DOHH2 (cell line): ENCODE measurements at regions not wholly inside any gene's neighbourhood (a gene's known extent, or its start where the extent isn't known, plus 50 kb on each side); places are given as distances from the start of the nearest gene placed in this dataset.

Experiments
- H3F3A ChIP-seq: fragments of 200-600 bp; sonication (generic), shearing (Covaris generic); 2 replicates; pipeline ENCODE4 v1.6.0; 2016; ENCODE audit warnings: antibody characterized with exemption, mild to moderate bottlenecking; ENCODE audit not compliant: control insufficient read depth, insufficient read depth
- H3K27ac ChIP-seq: fragments of 200-600 bp; sonication (generic); 2 replicates; pipeline ENCODE4 v1.5.1; 2014; ENCODE audit warnings: low read depth, mild to moderate bottlenecking, low read length, moderate library complexity
- H3K27me3 ChIP-seq: fragments of 200-600 bp; sonication (generic); 2 replicates; pipeline ENCODE4 v1.6.1; 2014; ENCODE audit warnings: mild to moderate bottlenecking, low read length, mixed read lengths; ENCODE audit not compliant: control insufficient read depth
- H3K36me3 ChIP-seq: fragments of 200-600 bp; sonication (generic); 2 replicates; pipeline ENCODE4 v1.6.1; 2014; ENCODE audit warnings: mild to moderate bottlenecking, low read length, moderate library complexity, mixed read lengths; ENCODE audit not compliant: control insufficient read depth
- H3K4me1 ChIP-seq: fragments of 200-600 bp; sonication (generic); 2 replicates; pipeline ENCODE4 v1.6.1; 2014; ENCODE audit warnings: mild to moderate bottlenecking, low read length, mixed read lengths; ENCODE audit not compliant: control insufficient read depth
- H3K4me2 ChIP-seq: fragments of 200-600 bp; sonication (generic); 2 replicates; pipeline ENCODE4 v1.6.0; 2014; ENCODE audit warnings: mild to moderate bottlenecking, low read length, moderate library complexity
- H3K4me3 ChIP-seq: fragments of 200-600 bp; sonication (generic); 2 replicates; pipeline ENCODE4 v1.5.1; 2014; ENCODE audit warnings: mild to moderate bottlenecking, low read length, mixed read lengths
- H3K79me2 ChIP-seq: fragments of 200-600 bp; sonication (generic); 2 replicates; pipeline ENCODE4 v1.6.1; 2014; ENCODE audit warnings: mild to moderate bottlenecking, low read length, mixed read lengths; ENCODE audit not compliant: control insufficient read depth
- H3K9me2 ChIP-seq: fragments of 200-600 bp; sonication (generic); replicated peaks from 2 replicates; pipeline ENCODE4 v1.6.1; 2014; ENCODE audit warnings: mild to moderate bottlenecking, low read length, mixed read lengths; ENCODE audit not compliant: control insufficient read depth
- H3K9me3 ChIP-seq: fragments of 200-600 bp; sonication (generic); 2 replicates; pipeline ENCODE4 v1.6.1; 2014; ENCODE audit warnings: antibody characterized with exemption, low read length, mixed read lengths; ENCODE audit not compliant: control insufficient read depth, insufficient read depth
- H4K20me1 ChIP-seq: fragments of 200-600 bp; sonication (generic); 2 replicates; pipeline ENCODE4 v1.6.0; 2014; ENCODE audit warnings: low read depth, mild to moderate bottlenecking, antibody characterized with exemption, low read length, moderate library complexity; ENCODE audit not compliant: control insufficient read depth, insufficient read depth
- EZH2phosphoT487 ChIP-seq: fragments of 200-600 bp; sonication (generic); IDR thresholded peaks from 2 replicates; pipeline ENCODE4 v1.6.1; 2017; ENCODE audit warnings: borderline replicate concordance, mild to moderate bottlenecking, antibody characterized with exemption, low read length, moderate library complexity, mixed read lengths
- TF ChIP-seq, protein P1 (sequence below): fragments of 200-600 bp; sonication (generic); IDR thresholded peaks from one replicate; pipeline ENCODE4 v1.5.1; 2014; ENCODE audit warnings: antibody characterized with exemption, mild to moderate bottlenecking, low read depth, low read length; ENCODE audit not compliant: poor library complexity, severe bottlenecking

DNA sequence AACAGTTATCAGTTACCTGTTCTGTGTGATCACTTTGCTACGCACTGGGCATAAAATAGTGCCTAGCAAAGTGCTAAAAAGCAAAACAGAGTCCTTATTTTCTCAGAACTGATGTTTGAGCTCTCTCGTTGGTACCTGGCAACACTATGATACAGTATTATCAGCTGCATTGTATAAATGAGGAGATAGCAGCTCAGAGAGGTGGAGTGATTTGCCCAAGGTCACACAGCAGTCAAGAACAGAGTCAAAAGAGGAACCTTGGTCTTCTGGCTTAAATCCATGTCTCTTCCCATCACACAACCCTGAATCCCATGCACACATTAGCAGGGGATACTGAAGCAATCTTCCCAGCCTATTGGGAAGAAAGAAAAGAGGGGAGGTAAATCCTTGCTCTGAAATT, 580.5 kb downstream of the SOX6 start:
- no peak overlapping the region for H3K4me2 ChIP-seq
- H3K27me3 ChIP-seq: no peaks in the 10 kb centered on the region
- H3K36me3 ChIP-seq: no peaks in the 10 kb centered on the region

DNA sequence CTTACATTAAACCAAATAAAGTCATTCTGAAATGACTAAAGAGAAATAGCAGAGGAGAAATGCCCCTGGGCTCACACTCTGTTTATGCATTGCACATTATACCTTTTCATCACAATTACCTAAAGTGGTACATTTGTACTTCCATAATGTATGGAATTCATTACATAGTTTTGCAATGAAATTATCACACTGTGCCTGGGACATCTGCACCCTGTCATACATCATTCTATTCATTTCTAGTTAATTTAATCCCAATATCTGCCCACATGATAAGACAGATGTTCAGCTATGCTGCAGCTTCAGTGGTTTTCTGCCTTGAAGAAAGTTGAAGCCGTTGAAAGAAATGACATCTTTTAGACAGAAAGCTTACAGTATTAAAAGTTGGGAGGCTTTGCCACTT, 580.0 kb downstream of the SOX6 start:
- H3K27me3 ChIP-seq: no peaks in the 10 kb centered on the region
- H3K4me3 ChIP-seq: no peak overlapping the region
- H3K79me2 ChIP-seq: no peaks in the 10 kb centered on the region
- no peak overlapping the region for H3K27ac ChIP-seq
- H3K36me3 ChIP-seq: no peaks in the 10 kb centered on the region
- no peaks in the 10 kb centered on the region for H4K20me1 ChIP-seq
- H3F3A ChIP-seq: no peaks in the 10 kb centered on the region
- TF ChIP-seq, protein P1, sequence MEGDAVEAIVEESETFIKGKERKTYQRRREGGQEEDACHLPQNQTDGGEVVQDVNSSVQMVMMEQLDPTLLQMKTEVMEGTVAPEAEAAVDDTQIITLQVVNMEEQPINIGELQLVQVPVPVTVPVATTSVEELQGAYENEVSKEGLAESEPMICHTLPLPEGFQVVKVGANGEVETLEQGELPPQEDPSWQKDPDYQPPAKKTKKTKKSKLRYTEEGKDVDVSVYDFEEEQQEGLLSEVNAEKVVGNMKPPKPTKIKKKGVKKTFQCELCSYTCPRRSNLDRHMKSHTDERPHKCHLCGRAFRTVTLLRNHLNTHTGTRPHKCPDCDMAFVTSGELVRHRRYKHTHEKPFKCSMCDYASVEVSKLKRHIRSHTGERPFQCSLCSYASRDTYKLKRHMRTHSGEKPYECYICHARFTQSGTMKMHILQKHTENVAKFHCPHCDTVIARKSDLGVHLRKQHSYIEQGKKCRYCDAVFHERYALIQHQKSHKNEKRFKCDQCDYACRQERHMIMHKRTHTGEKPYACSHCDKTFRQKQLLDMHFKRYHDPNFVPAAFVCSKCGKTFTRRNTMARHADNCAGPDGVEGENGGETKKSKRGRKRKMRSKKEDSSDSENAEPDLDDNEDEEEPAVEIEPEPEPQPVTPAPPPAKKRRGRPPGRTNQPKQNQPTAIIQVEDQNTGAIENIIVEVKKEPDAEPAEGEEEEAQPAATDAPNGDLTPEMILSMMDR: no peak
- TF ChIP-seq EZH2phosphoT487: no peak
- no peaks in the 10 kb centered on the region for H3K9me3 ChIP-seq
- no peaks in the 10 kb centered on the region for H3K9me2 ChIP-seq
- H3K4me1 ChIP-seq: no peaks in the 10 kb centered on the region
- no peak overlapping the region for H3K4me2 ChIP-seq

More for the DNA sequence above, 580.5 kb downstream of the SOX6 start:
- Histone ChIP-seq H4K20me1 (no peaks in the 10 kb centered on the region), H3K9me3 (no peaks in the 10 kb centered on the region), H3K79me2 (no peaks in the 10 kb centered on the region), H3F3A (no peaks in the 10 kb centered on the region), H3K9me2 (no peaks in the 10 kb centered on the region), H3K27ac (no peak overlapping the region), H3K4me3 (no peak overlapping the region), H3K4me1 (no peaks in the 10 kb centered on the region)
- TF ChIP-seq, protein P1: no peak
- no peak for TF ChIP-seq EZH2phosphoT487

DNA sequence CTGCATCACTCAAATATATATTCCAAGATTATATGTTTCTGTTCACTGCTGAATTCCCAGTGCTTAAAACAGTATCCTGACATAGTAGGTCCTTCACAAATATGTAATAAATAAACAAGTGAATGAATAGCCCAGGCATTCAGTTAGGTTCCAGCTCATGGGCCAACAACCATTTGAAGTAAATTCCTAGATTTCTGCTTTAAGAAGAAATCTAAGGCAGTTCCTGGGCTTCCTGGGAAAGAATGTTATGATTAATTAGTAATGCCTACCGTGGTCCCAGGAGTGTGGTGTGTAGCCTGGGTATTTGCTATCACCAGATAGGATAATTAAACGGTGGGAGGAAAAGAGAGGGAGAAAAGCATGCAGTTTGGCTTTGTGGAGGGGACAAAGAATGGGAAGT, 576.8 kb downstream of the SOX6 start:
- TF ChIP-seq, protein P1: no peak
- no peak for TF ChIP-seq EZH2phosphoT487
- H3K9me2 ChIP-seq: no peaks in the 10 kb centered on the region
- no peaks in the 10 kb centered on the region for H3F3A ChIP-seq
- H3K27ac ChIP-seq: no peak overlapping the region
- no peaks in the 10 kb centered on the region for H4K20me1 ChIP-seq
- H3K9me3 ChIP-seq: no peaks in the 10 kb centered on the region
- H3K4me1 ChIP-seq: no peaks in the 10 kb centered on the region
- no peaks in the 10 kb centered on the region for H3K36me3 ChIP-seq
- H3K27me3 ChIP-seq: no peaks in the 10 kb centered on the region
- H3K4me2 ChIP-seq: no peak overlapping the region
- no peaks in the 10 kb centered on the region for H3K79me2 ChIP-seq
- H3K4me3 ChIP-seq: no peak overlapping the region

DNA sequence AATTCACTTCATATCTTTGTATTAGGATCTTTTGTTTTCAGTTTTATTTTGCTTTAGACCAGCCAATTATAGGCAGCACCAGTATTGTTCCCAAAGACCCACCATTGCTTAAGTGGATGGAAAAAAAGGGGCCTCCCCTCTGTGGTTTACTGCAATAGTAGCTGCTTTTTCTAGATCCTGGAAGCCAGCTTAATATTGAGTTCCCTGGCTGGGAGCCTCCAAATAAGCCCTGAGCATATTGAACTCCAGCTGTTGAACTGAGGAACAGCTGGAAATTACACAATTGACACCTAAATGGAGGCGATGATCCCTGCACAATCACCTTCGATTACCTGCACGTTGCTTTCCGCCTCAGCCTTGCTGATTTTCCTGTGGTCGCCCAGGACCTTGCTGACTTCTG, 576.0 kb downstream of the SOX6 start:
- H3K9me3 ChIP-seq: no peaks in the 10 kb centered on the region
- H3K36me3 ChIP-seq: no peaks in the 10 kb centered on the region
- H3F3A ChIP-seq: no peaks in the 10 kb centered on the region
- no peaks in the 10 kb centered on the region for H3K9me2 ChIP-seq
- H4K20me1 ChIP-seq: no peaks in the 10 kb centered on the region
- no peaks in the 10 kb centered on the region for H3K4me1 ChIP-seq
- no peak overlapping the region for H3K27ac ChIP-seq
- H3K79me2 ChIP-seq: no peaks in the 10 kb centered on the region
- TF ChIP-seq EZH2phosphoT487: no peak
- TF ChIP-seq, protein P1: no peak
- H3K27me3 ChIP-seq: no peaks in the 10 kb centered on the region
- H3K4me3 ChIP-seq: no peak overlapping the region
- no peak overlapping the region for H3K4me2 ChIP-seq
